ENCODE measurements at regions not wholly inside any gene's neighbourhood (a gene's known extent, or its start where the extent isn't known, plus 50 kb on each side); places are given as distances from the start of the nearest gene placed in this dataset.
A peak's percentile ranks its signal among the peaks of the same experiment; 100 is the strongest.

GRCh38 chr12:59408431-59408830 is 187.4 kb upstream of the SLC16A7 start:
- H3K9me3 ChIP-seq (ENCODE audit: insufficient read depth, low read length): no peaks in the 10 kb centered on the region
- H3K36me3 ChIP-seq (ENCODE audit: insufficient read depth, insufficient read length, low read length): no peaks in the 10 kb centered on the region
- no peaks in the 10 kb centered on the region for H3K4me1 ChIP-seq (ENCODE audit: insufficient read depth, insufficient read length)
- TF ChIP-seq ZNF274 (IDR thresholded peaks at IDR 0.05; ENCODE audit: low read depth, low read length) (no peak), SUZ12 (IDR thresholded peaks at IDR 0.05; ENCODE audit: extremely low read depth, insufficient read depth, insufficient read length) (no peak), YY1 (IDR thresholded peaks at IDR 0.05; ENCODE audit: insufficient read depth, insufficient read length) (no peak)
- no peak overlapping the region for H3K9ac ChIP-seq (ENCODE audit: insufficient read length, low read depth)
- DNase-seq (ENCODE audit: low read depth, low spot score): no peak
- no peaks in the 10 kb centered on the region for H3K27me3 ChIP-seq (ENCODE audit: insufficient read depth, insufficient read length)
- no peak overlapping the region for H3K4me3 ChIP-seq (ENCODE audit: insufficient read length, low read depth)

- TF ChIP-seq SUZ12 (IDR thresholded peaks at IDR 0.05; ENCODE audit: extremely low read depth, insufficient read depth, insufficient read length) (no peak), YY1 (IDR thresholded peaks at IDR 0.05; ENCODE audit: insufficient read depth, insufficient read length) (no peak), ZNF274 (IDR thresholded peaks at IDR 0.05; ENCODE audit: low read depth, low read length) (no peak)
- no peaks in the 10 kb centered on the region for H3K27me3 ChIP-seq (ENCODE audit: insufficient read depth, insufficient read length)
- DNase-seq (ENCODE audit: low read depth, low spot score): no peak
- no peak overlapping the region for H3K4me3 ChIP-seq (ENCODE audit: insufficient read length, low read depth)
- H3K9me3 ChIP-seq (ENCODE audit: insufficient read depth, low read length): no peaks in the 10 kb centered on the region
- H3K36me3 ChIP-seq (ENCODE audit: insufficient read depth, insufficient read length, low read length): no peaks in the 10 kb centered on the region
- no peak overlapping the region for H3K9ac ChIP-seq (ENCODE audit: insufficient read length, low read depth)
- no peaks in the 10 kb centered on the region for H3K4me1 ChIP-seq (ENCODE audit: insufficient read depth, insufficient read length)
These were observed 188.0 kb upstream of the SLC16A7 start for GRCh38 chr12:59407799-59408198.

DNA sequence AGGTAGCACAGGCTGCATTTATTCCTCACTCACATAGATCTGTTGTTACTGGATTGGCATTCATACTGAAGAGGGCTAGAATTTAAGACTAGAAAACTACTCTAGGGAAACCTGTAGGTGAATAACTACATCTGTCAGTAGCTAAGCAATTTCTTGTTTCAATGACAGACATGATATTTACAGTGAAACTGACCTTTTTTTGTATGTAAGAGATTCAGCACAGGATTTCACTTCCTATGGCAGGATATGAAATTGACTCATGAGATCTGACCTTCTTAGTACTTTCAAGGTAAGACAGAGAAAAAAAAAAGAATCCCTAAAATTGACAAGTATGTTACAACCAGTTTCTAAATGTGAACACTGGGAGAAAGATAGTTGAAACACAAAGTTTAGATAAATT is 189.8 kb upstream of the SLC16A7 start:
- Histone ChIP-seq H3K4me1 (ENCODE audit: insufficient read depth, insufficient read length) (no peaks in the 10 kb centered on the region), H3K36me3 (ENCODE audit: insufficient read depth, insufficient read length, low read length) (no peaks in the 10 kb centered on the region), H3K4me3 (ENCODE audit: insufficient read length, low read depth) (no peak overlapping the region), H3K9me3 (ENCODE audit: insufficient read depth, low read length) (no peaks in the 10 kb centered on the region), H3K27me3 (ENCODE audit: insufficient read depth, insufficient read length) (no peaks in the 10 kb centered on the region), H3K9ac (ENCODE audit: insufficient read length, low read depth) (no peak overlapping the region)
- DNase-seq (ENCODE audit: low read depth, low spot score): no peak
- TF ChIP-seq SUZ12 (IDR thresholded peaks at IDR 0.05; ENCODE audit: extremely low read depth, insufficient read depth, insufficient read length) (no peak), ZNF274 (IDR thresholded peaks at IDR 0.05; ENCODE audit: low read depth, low read length) (no peak), YY1 (IDR thresholded peaks at IDR 0.05; ENCODE audit: insufficient read depth, insufficient read length) (no peak)

DNA sequence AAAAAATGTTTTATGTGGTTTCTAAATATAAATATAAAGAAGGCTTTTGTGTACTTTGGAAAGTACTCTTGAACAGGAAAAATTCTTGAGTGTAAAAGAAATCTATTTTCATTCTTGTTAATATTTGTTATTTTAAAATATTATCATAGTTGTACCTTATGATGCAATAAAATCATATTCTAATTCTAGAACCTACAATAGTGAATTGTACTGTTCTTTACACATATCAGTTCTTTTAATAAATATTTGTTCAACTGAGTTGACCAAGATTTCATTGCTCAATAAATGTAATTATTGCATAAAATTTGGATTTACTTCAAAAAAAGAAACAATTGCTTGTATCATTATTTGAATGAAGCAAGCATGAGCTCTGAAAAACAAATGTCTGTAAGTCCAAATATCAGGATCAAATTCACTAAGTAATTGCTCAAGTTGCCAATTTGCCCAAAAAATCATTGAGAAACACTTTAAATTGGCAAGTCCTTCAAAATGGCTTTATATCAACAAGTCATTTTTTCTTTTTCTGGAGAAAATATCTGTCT is 191.6 kb upstream of the SLC16A7 start:
- TF ChIP-seq SUZ12 (IDR thresholded peaks at IDR 0.05; ENCODE audit: extremely low read depth, insufficient read depth, insufficient read length) (no peak), ZNF274 (IDR thresholded peaks at IDR 0.05; ENCODE audit: low read depth, low read length) (no peak), YY1 (IDR thresholded peaks at IDR 0.05; ENCODE audit: insufficient read depth, insufficient read length) (no peak)
- DNase-seq (ENCODE audit: low read depth, low spot score): no peak
- Histone ChIP-seq H3K9ac (ENCODE audit: insufficient read length, low read depth) (no peak overlapping the region), H3K9me3 (ENCODE audit: insufficient read depth, low read length) (peaks cover 4% of the 10 kb centered on the region; the same call in 1 of the 2 replicates), H3K4me1 (ENCODE audit: insufficient read depth, insufficient read length) (no peaks in the 10 kb centered on the region), H3K4me3 (ENCODE audit: insufficient read length, low read depth) (no peak overlapping the region), H3K27me3 (ENCODE audit: insufficient read depth, insufficient read length) (no peaks in the 10 kb centered on the region), H3K36me3 (ENCODE audit: insufficient read depth, insufficient read length, low read length) (no peaks in the 10 kb centered on the region)

DNA sequence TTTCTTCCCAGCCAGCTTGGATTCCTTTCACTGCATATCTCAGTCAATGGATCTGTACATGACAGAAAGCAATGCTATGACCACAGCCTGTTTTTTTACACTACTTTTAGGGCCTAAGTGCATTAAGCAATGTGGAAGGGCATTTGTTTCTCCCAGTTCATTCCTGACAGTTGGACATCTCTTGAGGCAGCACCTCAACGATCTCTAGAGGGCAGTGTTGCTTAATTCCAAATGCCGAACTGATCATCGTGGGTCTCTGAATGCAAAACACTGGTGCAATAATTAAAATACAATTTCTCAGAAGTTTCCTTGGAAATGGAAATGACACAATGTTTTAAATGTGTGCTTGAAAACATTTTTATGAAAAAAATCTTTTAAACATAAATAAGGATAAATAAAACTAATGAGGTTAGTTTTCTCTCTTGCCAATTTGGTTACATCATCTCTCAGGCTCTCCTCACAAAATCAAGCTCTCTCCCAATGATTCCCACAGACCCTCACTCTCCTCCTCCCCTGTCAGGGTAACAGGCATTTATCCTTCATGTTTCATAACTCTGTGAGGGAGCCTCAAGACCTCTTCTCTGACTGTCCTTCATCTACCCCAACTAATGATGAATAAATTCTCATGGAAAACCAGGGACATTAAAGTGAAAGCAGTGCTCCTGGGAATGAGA is 192.4 kb upstream of the SLC16A7 start:
- Histone ChIP-seq H3K4me3 (ENCODE audit: insufficient read length, low read depth) (no peak overlapping the region), H3K9ac (ENCODE audit: insufficient read length, low read depth) (no peak overlapping the region), H3K4me1 (ENCODE audit: insufficient read depth, insufficient read length) (no peaks in the 10 kb centered on the region), H3K27me3 (ENCODE audit: insufficient read depth, insufficient read length) (no peaks in the 10 kb centered on the region), H3K36me3 (ENCODE audit: insufficient read depth, insufficient read length, low read length) (no peaks in the 10 kb centered on the region), H3K9me3 (ENCODE audit: insufficient read depth, low read length) (peaks cover 6% of the 10 kb centered on the region; the same call in 1 of the 2 replicates)
- DNase-seq (ENCODE audit: low read depth, low spot score): peak; percentile 47
- no peak for TF ChIP-seq SUZ12 (IDR thresholded peaks at IDR 0.05; ENCODE audit: extremely low read depth, insufficient read depth, insufficient read length)
- no peak for TF ChIP-seq ZNF274 (IDR thresholded peaks at IDR 0.05; ENCODE audit: low read depth, low read length)
- no peak for TF ChIP-seq YY1 (IDR thresholded peaks at IDR 0.05; ENCODE audit: insufficient read depth, insufficient read length)

- Histone ChIP-seq H3K9ac (ENCODE audit: insufficient read length, low read depth) (no peak overlapping the region), H3K36me3 (ENCODE audit: insufficient read depth, insufficient read length, low read length) (no peaks in the 10 kb centered on the region), H3K27me3 (ENCODE audit: insufficient read depth, insufficient read length) (no peaks in the 10 kb centered on the region), H3K4me3 (ENCODE audit: insufficient read length, low read depth) (no peak overlapping the region), H3K9me3 (ENCODE audit: insufficient read depth, low read length) (peaks cover 6% of the 10 kb centered on the region; the same call in 1 of the 2 replicates), H3K4me1 (ENCODE audit: insufficient read depth, insufficient read length) (no peaks in the 10 kb centered on the region)
- DNase-seq (ENCODE audit: low read depth, low spot score): no peak
- TF ChIP-seq YY1 (IDR thresholded peaks at IDR 0.05; ENCODE audit: insufficient read depth, insufficient read length) (no peak), SUZ12 (IDR thresholded peaks at IDR 0.05; ENCODE audit: extremely low read depth, insufficient read depth, insufficient read length) (no peak), ZNF274 (IDR thresholded peaks at IDR 0.05; ENCODE audit: low read depth, low read length) (no peak)
These were observed 194.0 kb upstream of the SLC16A7 start for GRCh38 chr12:59401862-59402261.

- H3K9me3 ChIP-seq (ENCODE audit: insufficient read depth, low read length): peaks cover 6% of the 10 kb centered on the region; the same call in 1 of the 2 replicates
- no peaks in the 10 kb centered on the region for H3K4me1 ChIP-seq (ENCODE audit: insufficient read depth, insufficient read length)
- no peak overlapping the region for H3K9ac ChIP-seq (ENCODE audit: insufficient read length, low read depth)
- TF ChIP-seq YY1 (IDR thresholded peaks at IDR 0.05; ENCODE audit: insufficient read depth, insufficient read length) (no peak), ZNF274 (IDR thresholded peaks at IDR 0.05; ENCODE audit: low read depth, low read length) (no peak), SUZ12 (IDR thresholded peaks at IDR 0.05; ENCODE audit: extremely low read depth, insufficient read depth, insufficient read length) (no peak)
- H3K27me3 ChIP-seq (ENCODE audit: insufficient read depth, insufficient read length): no peaks in the 10 kb centered on the region
- H3K36me3 ChIP-seq (ENCODE audit: insufficient read depth, insufficient read length, low read length): no peaks in the 10 kb centered on the region
- H3K4me3 ChIP-seq (ENCODE audit: insufficient read length, low read depth): no peak overlapping the region
- DNase-seq (ENCODE audit: low read depth, low spot score): no peak
These were observed 197.7 kb upstream of the SLC16A7 start for GRCh38 chr12:59398164-59398563.

Measured in NT2/D1 (cell line).